GM18526 (cell line): ENCODE measurements at regions not wholly inside any gene's neighbourhood (a gene's known extent, or its start where the extent isn't known, plus 50 kb on each side); places are given as distances from the start of the nearest gene placed in this dataset.

Source experiments
- POLR2A ChIP-seq: IDR thresholded peaks from 3 replicates; pipeline ENCODE4 v1.6.1; 2011; ENCODE audit not compliant: insufficient read length; ENCODE audit errors: extremely low read depth

- TF ChIP-seq POLR2A, result no peak
Measured at GRCh38 chr7:142384493-142384922, 126.7 kb upstream of the PRSS58 start.

GRCh38 chr7:142383841-142384492 lies 126.1 kb upstream of the PRSS58 start:
- TF ChIP-seq POLR2A, result no peak

- no peak for TF ChIP-seq POLR2A
Measured at GRCh38 chr7:142381727-142382390, 124.0 kb upstream of the PRSS58 start.

- TF ChIP-seq POLR2A, result no peak
Measured at GRCh38 chr7:142380069-142380468, 122.2 kb upstream of the PRSS58 start.

GRCh38 chr7:142379201-142379885 lies 121.5 kb upstream of the PRSS58 start:
- no peak for TF ChIP-seq POLR2A

- no peak for TF ChIP-seq POLR2A
Measured at GRCh38 chr7:142377567-142377966, 119.7 kb upstream of the PRSS58 start.

- TF ChIP-seq POLR2A, result no peak
Measured at GRCh38 chr7:142376356-142376997, 118.6 kb upstream of the PRSS58 start.

- TF ChIP-seq POLR2A, result no peak
Measured at GRCh38 chr7:142375710-142376313, 118.0 kb upstream of the PRSS58 start.

- no peak for TF ChIP-seq POLR2A
Measured at GRCh38 chr7:142372727-142373126, 114.9 kb upstream of the PRSS58 start.

GRCh38 chr7:142371586-142372377 lies 113.9 kb upstream of the PRSS58 start:
- TF ChIP-seq POLR2A, result no peak

- TF ChIP-seq POLR2A, result no peak
Measured at GRCh38 chr7:142365410-142365842, 107.6 kb upstream of the PRSS58 start.

GRCh38 chr7:142364551-142364950 lies 106.7 kb upstream of the PRSS58 start:
- TF ChIP-seq POLR2A, result no peak

- TF ChIP-seq POLR2A, result no peak
Measured at GRCh38 chr7:142362349-142362748, 104.5 kb upstream of the PRSS58 start.

- no peak for TF ChIP-seq POLR2A
Measured at GRCh38 chr7:142359694-142360279, 101.9 kb upstream of the PRSS58 start.
